ENCODE measurements at regions not wholly inside any gene's neighbourhood (a gene's known extent, or its start where the extent isn't known, plus 50 kb on each side); places are given as distances from the start of the nearest gene placed in this dataset.

GRCh38 chr5:3153226-3153858, 401.9 kb upstream of the IRX2 start:
- TF ChIP-seq CTCF (IDR thresholded peaks at IDR 0.05), result no peak
- TF ChIP-seq POLR2AphosphoS5 (IDR thresholded peaks at IDR 0.05; ENCODE audit: low read depth, low read length), result no peak
- TF ChIP-seq TCF7L2 (IDR thresholded peaks at IDR 0.05; ENCODE audit: low read depth, low read length), result no peak

Data from Panc1 (cell line).